HG03457 (cell line): ENCODE measurements at regions not wholly inside any gene's neighbourhood (a gene's known extent, or its start where the extent isn't known, plus 50 kb on each side); places are given as distances from the start of the nearest gene placed in this dataset.

ENCODE experiments used
- ATAC-seq: cut with Tn5 transposase; IDR thresholded peaks from one replicate; pipeline ENCODE4 v1.9.1; 2021; ENCODE audit warnings: moderate number of reproducible peaks; ENCODE audit not compliant: unreplicated experiment

- ATAC-seq = no peak
Observed at GRCh38 chr4:28730304-28730703, 1869.7 kb downstream of the STIM2 start.

GRCh38 chr4:28744066-28744465, 1883.4 kb downstream of the STIM2 start:
- ATAC-seq = no peak

- ATAC-seq = no peak
Observed at GRCh38 chr4:28754376-28754775, 1893.7 kb downstream of the STIM2 start.

- ATAC-seq = no peak
Observed at GRCh38 chr4:28755081-28755480, 1894.4 kb downstream of the STIM2 start.

- no peak for ATAC-seq
Observed at GRCh38 chr4:28759064-28759463, 1898.4 kb downstream of the STIM2 start.

- no peak for ATAC-seq
Observed at GRCh38 chr4:28760003-28760402, 1899.4 kb downstream of the STIM2 start.

- no peak for ATAC-seq
Observed at GRCh38 chr4:28772066-28772465, 1911.4 kb downstream of the STIM2 start.

- no peak for ATAC-seq
Observed at GRCh38 chr4:28772788-28773187, 1912.1 kb downstream of the STIM2 start.

GRCh38 chr4:28774344-28774743, 1913.7 kb downstream of the STIM2 start:
- no peak for ATAC-seq

- no peak for ATAC-seq
Observed at GRCh38 chr4:28776004-28776403, 1915.4 kb downstream of the STIM2 start.

- no peak for ATAC-seq
Observed at GRCh38 chr4:28784188-28784587, 1923.5 kb downstream of the STIM2 start.

GRCh38 chr4:28787947-28788346, 1927.3 kb downstream of the STIM2 start:
- no peak for ATAC-seq

GRCh38 chr4:28788929-28789490, 1928.4 kb downstream of the STIM2 start:
- ATAC-seq = no peak

- ATAC-seq = no peak
Observed at GRCh38 chr4:28792917-28793597, 1927.1 kb upstream of the PCDH7 start.

- ATAC-seq = no peak
Observed at GRCh38 chr4:28799696-28800095, 1920.5 kb upstream of the PCDH7 start.

- no peak for ATAC-seq
Observed at GRCh38 chr4:28811025-28811424, 1909.1 kb upstream of the PCDH7 start.

GRCh38 chr4:28822163-28822562, 1898.0 kb upstream of the PCDH7 start:
- no peak for ATAC-seq

- ATAC-seq = no peak
Observed at GRCh38 chr4:28827866-28828265, 1892.3 kb upstream of the PCDH7 start.

GRCh38 chr4:28831867-28832266, 1888.3 kb upstream of the PCDH7 start:
- no peak for ATAC-seq

GRCh38 chr4:28832444-28832843, 1887.7 kb upstream of the PCDH7 start:
- no peak for ATAC-seq

- no peak for ATAC-seq
Observed at GRCh38 chr4:28834120-28834519, 1886.0 kb upstream of the PCDH7 start.

GRCh38 chr4:28835501-28835900, 1884.7 kb upstream of the PCDH7 start:
- ATAC-seq = no peak

- no peak for ATAC-seq
Observed at GRCh38 chr4:28842271-28842670, 1877.9 kb upstream of the PCDH7 start.
